GM19463 (cell line): ENCODE measurements at regions not wholly inside any gene's neighbourhood (a gene's known extent, or its start where the extent isn't known, plus 50 kb on each side); places are given as distances from the start of the nearest gene placed in this dataset.
"Not testable (repeated sequence)": the region's sequence is repeated elsewhere in the genome, so short reads cannot be mapped to it uniquely, and the experiment has no call there.

Source experiments
- ATAC-seq: cut with Tn5 transposase; IDR thresholded peaks from one replicate; pipeline ENCODE4 v1.9.1; 2021; ENCODE audit warnings: mild to moderate bottlenecking, moderate library complexity; ENCODE audit not compliant: unreplicated experiment

DNA sequence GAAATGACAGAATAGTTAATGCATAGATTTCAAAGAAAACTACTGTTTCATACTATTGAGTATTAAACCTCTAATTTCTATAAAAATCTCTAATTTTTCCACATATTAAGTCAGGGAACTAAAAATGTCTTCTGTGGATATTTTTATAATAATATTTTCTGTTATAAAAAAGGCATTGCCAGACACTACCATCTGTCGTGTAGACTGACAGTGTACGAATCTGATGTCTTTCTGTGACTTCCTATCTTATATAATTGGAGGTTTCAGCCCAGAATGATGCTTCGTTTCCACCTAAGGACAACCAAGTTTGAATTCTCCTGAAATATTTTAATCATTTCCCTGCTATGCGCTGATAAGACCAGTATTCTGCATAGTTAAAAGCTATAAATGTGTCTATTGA is 456.6 kb upstream of the ARRDC3 start:
- ATAC-seq, result no peak

DNA sequence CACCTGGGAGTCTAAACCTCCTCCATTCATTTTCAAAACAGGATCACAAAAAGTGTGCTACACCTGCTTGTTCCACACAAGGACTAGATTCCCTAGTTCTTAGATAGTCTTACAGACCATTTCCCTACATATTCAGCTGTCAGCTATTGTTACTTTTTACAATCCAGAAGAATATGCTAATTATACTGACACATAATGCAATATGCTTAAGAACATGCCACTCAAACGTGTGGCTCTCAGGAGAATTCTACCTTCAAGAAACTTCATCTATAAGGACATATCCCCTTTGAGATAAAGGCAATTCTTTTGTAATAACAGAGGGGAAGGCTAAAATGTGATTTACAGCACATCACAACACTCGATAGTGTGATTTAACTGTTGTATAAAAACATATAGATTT is 456.1 kb upstream of the ARRDC3 start:
- ATAC-seq, result no peak

DNA sequence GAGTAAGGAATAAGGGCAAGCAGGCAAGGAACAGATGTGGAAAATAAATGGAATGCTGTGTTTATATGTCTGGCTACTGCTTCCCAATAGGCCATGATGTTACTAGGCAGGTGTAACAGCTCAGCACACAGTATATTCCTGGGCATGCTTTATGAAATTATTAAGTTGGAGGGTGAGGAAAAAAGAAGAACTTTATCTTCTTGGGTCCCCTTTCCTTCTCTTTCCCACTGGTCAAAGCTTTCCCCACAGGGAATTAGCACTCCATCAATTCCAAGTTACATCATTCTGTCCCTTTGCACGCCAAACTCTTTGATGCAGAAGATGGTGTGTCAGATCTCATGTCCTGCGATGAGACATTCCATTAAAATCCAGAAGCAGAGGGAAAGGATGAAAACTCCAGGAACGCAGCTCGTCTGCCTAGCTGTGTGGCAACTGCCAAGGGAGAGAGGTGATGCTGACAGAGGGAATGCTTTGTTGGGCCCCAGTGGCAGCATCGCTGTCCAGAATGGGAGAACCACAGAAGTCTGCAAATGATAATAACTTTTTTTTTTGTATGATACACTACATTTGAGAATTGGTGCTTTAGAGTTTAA is 447.3 kb upstream of the ARRDC3 start:
- ATAC-seq, result no peak

DNA sequence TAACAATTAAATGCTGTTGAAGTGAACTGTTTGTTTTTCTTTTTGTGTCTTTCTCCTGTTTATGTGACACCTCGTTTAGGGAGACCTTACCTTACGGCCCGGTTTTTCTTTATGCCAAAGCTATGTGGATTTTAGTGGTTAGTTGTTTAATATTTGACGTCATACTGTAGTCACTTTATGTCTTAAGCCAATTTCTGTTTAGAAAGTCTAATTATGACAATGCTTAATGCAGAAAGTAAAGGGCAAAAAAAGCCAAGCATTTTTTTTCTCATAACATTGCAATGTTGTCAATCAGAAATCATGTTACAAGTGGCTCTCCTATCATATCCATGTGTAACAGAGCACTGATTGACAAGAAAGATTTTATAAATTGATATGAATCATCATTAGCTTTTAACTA is 442.5 kb upstream of the ARRDC3 start:
- ATAC-seq, result no peak

DNA sequence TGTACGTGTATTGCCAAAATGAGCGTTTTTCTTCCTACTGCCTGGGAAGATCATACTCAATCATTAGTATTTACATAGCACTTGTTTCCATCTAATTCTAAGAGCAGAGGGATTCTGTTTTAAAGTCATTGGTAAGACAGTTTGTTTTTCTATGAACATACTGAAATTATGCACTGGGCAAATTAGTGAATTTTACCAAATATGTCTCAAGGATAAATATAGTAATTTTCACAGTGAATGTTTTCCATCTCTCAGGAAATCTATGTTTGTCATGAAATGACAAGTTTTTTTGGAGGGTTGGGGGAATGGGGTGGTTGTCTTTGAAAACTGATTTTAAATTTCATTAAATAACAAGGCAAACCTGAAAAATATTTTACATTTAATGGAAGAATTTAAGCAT is 441.3 kb upstream of the ARRDC3 start:
- no peak for ATAC-seq

DNA sequence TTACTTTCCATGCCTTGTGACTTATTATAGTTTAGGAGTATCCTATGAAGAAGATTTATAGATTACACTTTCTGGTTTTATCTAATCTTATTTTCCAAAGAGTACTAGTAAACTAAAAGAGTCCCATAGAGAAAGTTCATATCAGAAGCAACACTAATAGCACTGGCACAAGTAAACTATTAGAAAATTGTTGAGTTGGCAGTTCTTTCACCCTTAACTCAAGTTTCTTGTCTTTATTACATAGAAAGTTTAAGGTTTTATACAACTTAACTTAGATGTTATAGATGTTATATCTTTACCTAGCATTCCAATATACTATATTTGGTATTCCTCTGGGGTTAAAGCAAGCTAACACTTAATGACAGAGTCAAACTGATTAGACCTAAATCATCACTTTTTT is 437.8 kb upstream of the ARRDC3 start:
- no peak for ATAC-seq

DNA sequence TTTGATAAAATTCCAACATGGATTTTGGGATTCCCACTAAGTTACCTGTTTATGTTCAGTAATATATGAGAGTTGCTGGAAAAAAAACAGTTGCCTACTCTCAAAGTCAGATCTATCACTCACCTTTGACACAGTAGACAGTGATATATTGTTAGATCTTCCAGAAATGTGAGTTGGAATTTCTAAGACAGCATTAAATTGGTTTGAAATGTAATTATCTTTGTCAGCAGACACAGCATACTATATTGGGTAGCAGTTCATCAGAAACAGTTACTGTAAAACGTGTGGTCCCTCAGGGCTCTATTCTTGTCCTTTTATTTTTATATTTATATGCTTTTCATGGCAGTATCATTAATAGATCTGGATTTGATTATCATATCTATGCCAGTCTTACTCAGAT is 433.6 kb upstream of the ARRDC3 start:
- ATAC-seq, result no peak

DNA sequence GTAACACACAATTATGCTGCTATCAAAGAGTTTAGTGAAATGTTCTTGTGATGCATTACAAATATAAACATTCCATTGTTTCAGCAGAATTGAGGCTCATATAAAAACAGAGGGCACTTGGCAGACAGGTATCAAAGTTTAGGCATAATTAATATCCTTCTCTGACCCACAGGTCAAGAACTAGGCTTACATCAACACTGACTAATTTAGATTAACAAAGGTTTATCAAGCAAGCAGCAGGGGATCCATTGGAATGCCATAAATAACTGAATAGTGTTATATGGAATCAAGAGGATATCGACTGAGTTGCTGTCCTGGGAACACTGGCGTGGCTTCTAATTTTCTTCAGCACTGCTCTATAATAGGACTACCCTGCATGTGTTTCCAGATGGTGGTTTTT is 414.5 kb upstream of the ARRDC3 start:
- no peak for ATAC-seq

DNA sequence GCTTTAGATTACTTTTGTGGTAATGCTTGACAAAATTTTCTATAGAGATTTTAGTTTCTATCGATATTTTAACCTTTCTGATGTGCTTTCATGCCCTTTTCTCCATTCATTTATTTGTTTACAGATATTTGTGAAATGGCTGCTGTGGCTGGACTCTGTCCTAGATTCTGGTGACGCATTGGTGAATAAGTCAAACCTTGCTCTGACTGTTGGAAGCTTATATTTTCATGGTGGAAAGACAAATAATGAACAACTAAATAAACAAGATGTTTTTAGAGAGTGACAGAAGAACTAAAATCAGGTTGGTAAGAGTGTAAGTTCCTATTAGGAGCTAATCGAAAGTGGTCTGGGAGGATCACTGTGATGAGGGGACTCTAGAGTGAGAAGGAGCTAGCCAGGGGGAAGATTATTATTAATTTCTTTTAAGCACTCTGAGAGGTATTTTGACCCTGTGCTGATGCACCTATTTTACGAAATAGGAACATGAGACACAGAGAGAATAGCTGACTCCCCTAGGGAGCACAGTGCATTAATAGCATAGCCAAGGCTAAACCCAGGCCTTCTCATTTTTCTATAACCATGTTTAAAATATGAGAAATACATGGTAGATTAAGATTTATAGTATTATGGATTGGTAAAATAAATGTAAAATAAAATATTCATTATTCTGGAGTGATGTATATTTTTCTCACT is 411.9 kb upstream of the ARRDC3 start:
- ATAC-seq, result no peak

DNA sequence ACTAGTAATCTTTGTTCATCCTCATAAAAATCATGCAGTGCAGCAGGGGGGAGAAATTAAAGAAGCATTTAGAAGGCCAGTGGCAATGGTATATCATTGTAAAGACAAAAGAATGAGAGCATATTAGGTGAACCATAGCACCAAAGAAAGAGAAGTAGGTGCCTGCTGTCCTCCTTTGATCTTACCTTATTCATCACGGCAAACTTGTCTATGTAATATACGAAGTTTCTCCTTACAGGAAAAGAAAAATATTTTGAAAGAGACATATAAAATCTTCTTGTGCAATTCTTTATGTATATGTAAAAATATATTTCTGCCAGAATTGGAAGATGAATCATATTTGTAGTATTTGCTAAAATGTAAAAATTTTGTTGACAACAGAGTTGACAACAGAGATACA is 411.3 kb upstream of the ARRDC3 start:
- ATAC-seq, result no peak

DNA sequence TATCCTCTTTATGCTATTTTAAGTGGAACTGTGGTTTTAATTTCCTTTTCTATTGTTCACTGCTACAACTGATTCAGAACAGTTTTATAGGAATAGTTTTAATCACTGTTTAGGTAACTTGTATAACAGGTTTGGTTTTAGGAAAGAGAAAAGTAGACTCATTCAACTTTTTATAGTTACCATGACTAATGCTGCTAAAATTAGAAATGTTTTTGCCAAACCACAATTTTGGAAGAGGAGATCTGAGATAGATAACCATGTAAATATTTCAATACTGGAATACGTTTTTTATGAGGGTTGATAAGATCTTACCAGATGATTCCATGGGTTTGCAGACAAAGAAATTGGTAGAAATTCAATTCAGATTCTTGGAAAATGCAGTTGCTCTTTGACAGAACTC is 404.6 kb upstream of the ARRDC3 start:
- ATAC-seq, result no peak

DNA sequence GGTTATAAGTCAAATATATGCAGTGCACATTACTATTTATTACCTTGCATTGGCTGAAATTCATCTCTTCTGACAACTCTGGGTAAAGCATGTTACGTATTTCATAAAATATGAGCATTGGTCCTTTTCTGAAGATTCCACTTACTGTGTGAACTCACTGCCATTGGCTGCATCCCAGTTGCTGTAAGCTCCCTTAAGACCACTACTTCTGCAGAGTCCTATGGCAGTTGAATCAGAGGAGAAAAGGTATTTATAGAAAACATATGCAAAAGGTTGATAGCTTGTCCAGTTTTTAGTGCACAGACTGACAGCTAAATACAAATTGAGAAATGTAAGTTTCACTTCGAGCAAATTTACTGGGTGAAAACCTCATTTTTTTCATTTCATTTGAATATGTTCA is 394.6 kb upstream of the ARRDC3 start:
- ATAC-seq, result no peak

DNA sequence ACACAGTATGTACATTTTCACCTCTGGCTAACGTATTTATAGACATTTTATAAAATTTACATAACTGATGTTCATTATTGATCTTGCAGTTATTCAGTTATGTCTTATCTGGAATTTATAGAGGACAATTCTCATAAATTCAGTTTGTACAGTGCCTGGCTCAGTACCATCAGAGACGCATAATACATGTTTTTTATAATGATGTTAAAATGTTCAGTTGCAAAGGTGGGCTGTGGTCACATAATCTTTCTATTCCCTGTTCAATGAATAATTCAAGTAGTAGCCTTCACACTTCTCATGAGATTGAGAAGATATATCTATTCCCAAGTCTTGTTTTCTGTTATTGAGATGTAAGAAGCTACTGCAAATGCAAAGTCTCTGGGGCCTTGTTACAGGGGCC is 393.1 kb upstream of the ARRDC3 start:
- no peak for ATAC-seq

DNA sequence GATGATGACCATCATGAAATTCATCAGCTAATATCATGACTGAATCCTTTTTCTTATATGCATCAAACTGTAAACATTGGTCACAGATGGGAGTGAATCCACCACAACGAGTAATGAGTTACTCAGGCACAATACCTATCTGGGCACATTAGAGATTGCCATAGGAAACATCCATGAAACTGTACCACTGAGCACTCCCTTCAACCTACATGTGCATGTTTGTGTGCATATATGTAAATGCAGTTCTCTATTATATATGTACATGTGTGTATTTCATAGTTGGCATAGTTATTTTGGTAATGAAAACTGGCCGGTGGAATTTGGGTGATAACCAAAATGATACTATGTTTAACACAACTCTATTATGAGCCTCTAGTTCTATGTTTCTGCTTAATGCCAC is 387.3 kb upstream of the ARRDC3 start:
- ATAC-seq, result no peak

DNA sequence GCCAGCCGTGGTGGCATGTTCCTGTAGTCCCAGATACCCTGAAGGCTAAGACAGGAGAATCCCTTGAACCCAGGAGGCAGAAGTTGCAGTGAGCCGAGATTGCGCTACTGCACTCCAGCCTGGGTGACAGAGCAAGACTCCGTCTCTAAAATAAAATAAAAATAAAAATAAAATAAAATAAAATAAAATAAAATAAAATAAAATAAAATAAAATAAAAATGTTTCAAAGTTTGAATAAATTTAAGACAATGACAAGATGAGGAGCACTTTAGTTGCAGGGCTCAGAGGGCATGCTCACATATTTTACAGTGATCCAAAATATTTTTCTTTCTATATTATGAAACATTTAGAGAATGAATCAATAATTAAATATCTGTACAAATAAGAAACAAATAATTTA is 374.3 kb upstream of the ARRDC3 start:
- not testable (repeated sequence) for ATAC-seq

DNA sequence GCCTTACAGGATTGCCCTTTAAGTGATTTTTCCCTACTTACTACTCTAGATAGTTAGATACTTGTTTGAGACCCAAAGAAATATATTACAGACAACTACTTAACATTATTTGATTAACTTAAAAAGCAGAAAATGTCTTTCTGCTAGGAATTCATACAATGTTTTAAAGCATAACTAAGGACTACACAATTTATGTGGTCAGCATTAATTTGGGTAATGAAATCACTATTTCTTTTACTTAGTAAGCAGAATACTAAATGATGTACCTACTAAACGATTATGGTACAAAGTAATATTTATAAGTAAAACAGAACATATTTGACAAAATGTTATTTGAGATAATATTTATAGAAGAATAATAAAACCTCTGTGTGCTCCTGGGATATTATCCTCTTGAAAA is 371.9 kb upstream of the ARRDC3 start:
- no peak for ATAC-seq

DNA sequence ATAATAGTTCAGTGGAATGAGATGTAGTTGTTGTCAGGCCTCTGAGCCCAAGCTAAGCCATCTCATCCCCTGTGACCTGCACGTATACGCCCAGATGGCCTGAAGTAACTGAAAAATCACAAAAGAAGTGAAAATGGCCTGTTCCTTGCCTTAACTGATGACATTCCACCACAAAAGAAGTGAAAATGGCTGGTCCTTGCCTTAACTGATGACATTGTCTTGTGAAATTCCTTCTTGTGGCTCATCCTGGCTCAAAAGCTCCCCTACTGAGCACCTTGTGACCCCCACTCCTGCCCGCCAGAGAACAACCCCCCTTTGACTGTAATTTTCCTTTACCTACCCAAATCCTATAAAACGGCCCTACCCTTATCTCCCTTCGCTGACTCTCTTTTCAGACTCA is 361.4 kb upstream of the ARRDC3 start:
- not testable (repeated sequence) for ATAC-seq

DNA sequence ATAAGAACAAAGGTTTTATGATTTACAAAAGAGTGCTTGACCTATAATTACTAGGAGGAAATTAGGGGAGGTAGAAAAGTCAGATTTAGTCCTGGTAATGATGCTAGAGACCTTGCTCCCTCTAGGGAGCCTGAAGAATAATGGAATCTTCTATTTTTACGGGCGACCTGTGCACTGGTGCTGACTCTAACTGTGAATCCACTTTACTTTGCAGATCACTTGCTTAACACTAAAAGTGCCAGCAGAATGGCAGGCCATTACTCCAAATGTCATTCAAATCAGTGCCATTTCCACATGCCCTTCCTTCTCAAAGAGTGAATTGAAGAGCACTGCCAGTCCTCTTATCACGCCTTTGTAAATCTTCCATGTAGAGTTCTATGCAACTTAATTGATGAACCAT is 359.4 kb upstream of the ARRDC3 start:
- no peak for ATAC-seq

DNA sequence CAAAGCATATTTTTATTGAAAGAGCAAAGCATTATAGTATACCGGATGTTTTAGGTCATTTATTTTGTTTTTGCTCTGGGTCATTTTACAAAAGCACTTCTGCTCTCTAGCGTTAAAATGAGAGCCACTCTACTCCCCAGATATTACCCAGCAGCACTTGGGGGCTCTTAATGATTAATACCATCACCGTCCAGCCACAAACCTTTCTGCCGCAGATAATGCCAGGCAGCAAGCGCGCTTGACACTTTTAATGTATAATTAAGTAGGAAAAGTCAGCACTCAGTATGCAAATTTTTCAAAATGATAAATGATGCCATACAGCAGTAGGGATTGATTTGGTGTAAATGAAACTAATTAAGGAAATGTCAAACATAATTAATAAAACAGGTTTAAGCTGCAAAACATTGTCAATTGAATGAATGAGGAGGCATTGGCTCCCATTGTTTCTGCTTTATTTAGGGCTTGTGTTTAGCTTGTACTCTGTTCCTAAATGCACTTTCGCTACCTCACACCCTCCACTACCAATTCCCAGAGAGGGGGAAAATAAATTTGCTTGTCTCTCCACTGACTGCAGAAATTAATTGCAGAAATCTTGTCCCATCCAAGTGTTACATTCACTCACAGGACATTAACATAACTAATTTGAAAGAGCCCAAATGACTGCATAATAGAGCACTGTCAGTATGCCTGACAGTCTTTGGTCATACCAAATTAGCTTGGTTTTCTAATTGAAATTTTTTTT is 358.8 kb upstream of the ARRDC3 start:
- ATAC-seq, result no peak

DNA sequence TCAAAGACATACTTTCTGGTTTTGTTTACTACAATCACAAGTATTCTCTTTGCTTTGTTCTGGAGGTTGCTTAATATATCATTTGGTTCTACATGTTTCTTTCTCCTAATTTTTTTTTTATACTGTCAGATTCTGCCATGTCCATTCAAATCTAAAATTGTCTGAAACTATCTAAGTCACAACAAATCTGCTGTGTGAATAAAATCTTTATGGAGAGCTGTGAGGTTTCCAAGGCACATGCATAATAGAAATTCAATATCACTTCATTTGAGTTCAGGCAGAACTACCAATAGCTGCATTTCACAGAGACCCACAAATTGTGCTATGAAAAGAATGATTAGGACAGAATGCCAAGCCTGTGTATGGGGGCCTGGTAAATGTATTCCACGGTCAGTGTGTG is 346.9 kb upstream of the ARRDC3 start:
- no peak for ATAC-seq

DNA sequence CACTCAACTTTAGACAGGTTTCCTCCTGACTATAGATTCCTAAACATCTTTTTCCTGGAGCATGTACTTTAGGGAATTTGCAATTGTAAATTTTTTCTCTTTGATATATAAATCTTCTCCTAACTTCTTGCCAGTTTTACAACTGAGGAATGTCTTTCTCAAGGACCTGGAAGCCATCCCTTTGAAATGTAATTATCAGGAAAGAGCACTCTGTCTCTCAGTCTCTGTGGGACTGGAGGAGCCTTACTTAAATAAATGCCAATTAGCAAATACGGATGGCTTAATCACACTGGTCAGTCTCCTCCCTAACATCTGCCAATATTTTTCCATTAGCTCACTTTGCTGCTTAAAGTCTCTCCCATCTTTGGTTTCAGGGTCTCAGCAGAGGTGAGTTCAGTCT is 344.3 kb upstream of the ARRDC3 start:
- ATAC-seq, result no peak

DNA sequence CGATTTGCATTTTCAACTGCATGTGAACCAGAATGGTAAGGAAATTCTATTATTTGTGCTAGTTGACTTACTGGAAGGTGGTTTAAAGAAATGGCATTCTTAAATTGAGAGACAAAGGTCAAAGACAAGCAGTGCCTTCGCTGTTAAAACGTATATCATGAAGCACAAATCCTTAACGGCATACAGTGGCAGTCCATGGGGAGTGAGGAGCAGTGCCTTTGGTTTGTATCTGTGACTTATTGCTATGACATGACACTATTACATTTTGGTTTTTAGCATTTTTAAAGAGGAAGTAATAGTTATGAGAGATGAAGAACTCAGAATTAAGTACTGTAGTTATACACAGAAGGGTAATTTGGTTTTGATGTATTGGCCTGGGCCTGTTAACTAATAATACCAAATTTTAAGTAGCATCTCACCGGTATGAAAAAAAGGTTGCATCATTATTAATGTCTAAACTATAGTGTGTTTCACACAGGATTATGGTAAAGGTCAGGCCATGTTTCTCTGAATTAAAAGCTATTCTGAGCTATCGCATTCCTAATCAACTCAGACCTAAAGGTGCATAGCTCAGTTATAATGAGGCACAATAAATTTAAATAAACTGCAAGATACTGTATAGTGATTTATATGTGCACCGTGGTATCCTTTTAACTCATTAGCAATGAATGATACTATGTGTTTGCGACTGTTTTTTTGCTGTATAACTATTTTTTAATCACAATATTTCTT is 339.8 kb upstream of the ARRDC3 start:
- no peak for ATAC-seq
